Tibial artery (tissue), 4 donors: ENCODE measurements at regions not wholly inside any gene's neighbourhood (a gene's known extent, or its start where the extent isn't known, plus 50 kb on each side); places are given as distances from the start of the nearest gene placed in this dataset.

Experiments
- DNase-seq, 2 donors: peaks; one replicate each; pipeline ENCODE4 v3.0.0-alpha.2; 2019
- H3K27ac ChIP-seq, 2 donors: fragments of 200-600 bp; sonication (generic) in 1 of 2; 1 replicate in 1 of 2; 2 replicates in 1 of 2; pipeline ENCODE4 v1.5.1; 2018 to 2019; ENCODE audit warnings: mild to moderate bottlenecking in 1 of 2
- H3K27me3 ChIP-seq, 2 donors: fragments of 200-600 bp; sonication (generic) in 1 of 2; one replicate each; pipeline versions ENCODE4 v1.5.1 to v1.6.0; 2016 to 2019
- H3K36me3 ChIP-seq, 3 donors: fragments of 200-600 bp; sonication (generic) in 2 of 3; one replicate each; pipeline ENCODE4 v1.5.1; 2016 to 2019; ENCODE audit warnings: mild to moderate bottlenecking in 2 of 3
- H3K4me1 ChIP-seq, 4 donors: fragments of 200-600 bp; sonication (generic) in 2 of 4; 1 replicate in 3 of 4; 2 replicates in 1 of 4; pipeline ENCODE4 v1.5.1; 2016 to 2019
- H3K4me3 ChIP-seq, 2 donors: fragments of 200-600 bp; sonication (generic) in 1 of 2; 1 replicate in 1 of 2; 2 replicates in 1 of 2; pipeline ENCODE4 v1.5.1; 2018 to 2019; ENCODE audit warnings: mild to moderate bottlenecking in 2 of 2
- H3K9me3 ChIP-seq, 3 donors: fragments of 200-600 bp; sonication (generic) in 1 of 3; one replicate each; pipeline ENCODE4 v1.5.1; 2016 to 2019
- CTCF ChIP-seq, 2 experiments: fragments of 200-600 bp in 1 of 2; fragments of 450-650 bp in 1 of 2; IDR thresholded peaks; one replicate each; pipeline ENCODE4 v1.5.1; 2017 to 2019; ENCODE audit warnings: antibody characterized with exemption in 2 of 2, mild to moderate bottlenecking in 1 of 2, moderate library complexity in 1 of 2
- intact Hi-C: fragments of 100-400 bp; cut with DNase I; formaldehyde crosslinking; loops from one replicate; pipeline ENCODE4 v1.15.0; 2023; ENCODE audit warnings: low total_unique reads

- peaks cover 0 to 21% (median 18%) of the 10 kb centered on the region in 4 donors for H3K4me1 ChIP-seq
- peak; percentile 64 to 82 for DNase-seq
- peak; percentile 15 to 28 for TF ChIP-seq CTCF (IDR thresholded peaks at IDR 0.05)
- H3K27ac ChIP-seq: peak overlapping the region; percentile 1 to 59
- H3K36me3 ChIP-seq: no peaks in the 10 kb centered on the region
- intact Hi-C loops: no loop called here
- peak overlapping the region; percentile 16 to 23 for H3K4me3 ChIP-seq
- peaks cover 0 to 3% of the 10 kb centered on the region in 2 donors for H3K27me3 ChIP-seq
- no peaks in the 10 kb centered on the region for H3K9me3 ChIP-seq
These were observed 103.2 kb upstream of the FOXP4 start for GRCh38 chr6:41442800-41443501.

GRCh38 chr6:41443616-41444525 lies 102.3 kb upstream of the FOXP4 start:
- TF ChIP-seq CTCF (IDR thresholded peaks at IDR 0.05): no peak
- Histone ChIP-seq H3K27me3 (peaks cover 0 to 3% of the 10 kb centered on the region in 2 donors), H3K4me1 (peaks cover 0 to 21% (median 18%) of the 10 kb centered on the region in 4 donors), H3K4me3 (peak overlapping the region; percentile 16 to 23), H3K27ac (peak overlapping the region; percentile 1 to 59), H3K36me3 (no peaks in the 10 kb centered on the region), H3K9me3 (no peaks in the 10 kb centered on the region)
- intact Hi-C loops: no loop called here
- no peak for DNase-seq

GRCh38 chr6:41445261-41445660 lies 100.9 kb upstream of the FOXP4 start:
- no peak overlapping the region for H3K27ac ChIP-seq
- no peak for TF ChIP-seq CTCF (IDR thresholded peaks at IDR 0.05)

GRCh38 chr6:41446132-41446531 lies 100.0 kb upstream of the FOXP4 start:
- H3K27me3 ChIP-seq: peaks cover 0 to 3% of the 10 kb centered on the region in 2 donors
- H3K9me3 ChIP-seq: no peaks in the 10 kb centered on the region
- intact Hi-C loops: no loop called here
- H3K4me3 ChIP-seq: no peak overlapping the region
- no peak overlapping the region for H3K27ac ChIP-seq
- TF ChIP-seq CTCF (IDR thresholded peaks at IDR 0.05): no peak
- H3K4me1 ChIP-seq: peaks cover 0 to 40% (median 36%) of the 10 kb centered on the region in 4 donors
- DNase-seq: no peak
- no peaks in the 10 kb centered on the region for H3K36me3 ChIP-seq

More at GRCh38 chr6:41445261-41445660, 100.9 kb upstream of the FOXP4 start:
- H3K36me3 ChIP-seq: no peaks in the 10 kb centered on the region
- peaks cover 0 to 3% of the 10 kb centered on the region in 2 donors for H3K27me3 ChIP-seq
- H3K4me1 ChIP-seq: peaks cover 0 to 31% (median 27%) of the 10 kb centered on the region in 4 donors
- DNase-seq: no peak
- no peaks in the 10 kb centered on the region for H3K9me3 ChIP-seq
- intact Hi-C loops: no loop called here
- H3K4me3 ChIP-seq: no peak overlapping the region

- Histone ChIP-seq H3K4me3 (no peak overlapping the region), H3K27me3 (peaks cover 0 to 2% of the 10 kb centered on the region in 2 donors), H3K9me3 (no peaks in the 10 kb centered on the region), H3K4me1 (peaks cover 0 to 49% (median 44%) of the 10 kb centered on the region in 4 donors), H3K36me3 (no peaks in the 10 kb centered on the region), H3K27ac (no peak overlapping the region)
- intact Hi-C loops: no loop called here
- no peak for TF ChIP-seq CTCF (IDR thresholded peaks at IDR 0.05)
- no peak for DNase-seq
These were observed 99.2 kb upstream of the FOXP4 start for GRCh38 chr6:41446907-41447545.
